ENCODE measurements at regions not wholly inside any gene's neighbourhood (a gene's known extent, or its start where the extent isn't known, plus 50 kb on each side); places are given as distances from the start of the nearest gene placed in this dataset.

GRCh38 chr11:19595499-19595839, 117.2 kb upstream of the NAV2 start:
- DNase-seq = no peak

GRCh38 chr11:19594326-19594725, 118.3 kb upstream of the NAV2 start:
- no peak for DNase-seq

- DNase-seq = no peak
Measured at GRCh38 chr11:19592842-19593241, 119.8 kb upstream of the NAV2 start.

GRCh38 chr11:19589567-19590260, 122.9 kb upstream of the NAV2 start:
- DNase-seq = no peak

- DNase-seq = no peak
Measured at GRCh38 chr11:19587979-19588378, 124.7 kb upstream of the NAV2 start.

- no peak for DNase-seq
Measured at GRCh38 chr11:19580646-19581045, 132.0 kb upstream of the NAV2 start.

- no peak for DNase-seq
Measured at GRCh38 chr11:19579957-19580356, 132.7 kb upstream of the NAV2 start.

GRCh38 chr11:19578871-19579270, 133.8 kb upstream of the NAV2 start:
- DNase-seq = no peak

- peak; percentile 57 for DNase-seq
Measured at GRCh38 chr11:19577976-19578619, 134.5 kb upstream of the NAV2 start.

GRCh38 chr11:19577391-19577975, 135.2 kb upstream of the NAV2 start:
- peak; percentile 39 for DNase-seq

GRCh38 chr11:19576903-19577302, 135.7 kb upstream of the NAV2 start:
- no peak for DNase-seq

GRCh38 chr11:19576054-19576453, 136.6 kb upstream of the NAV2 start:
- no peak for DNase-seq

- DNase-seq = no peak
Measured at GRCh38 chr11:19574916-19575315, 137.7 kb upstream of the NAV2 start.

GRCh38 chr11:19573666-19574065, 139.0 kb upstream of the NAV2 start:
- peak; percentile 32 for DNase-seq

GRCh38 chr11:19571906-19572305, 140.7 kb upstream of the NAV2 start:
- no peak for DNase-seq

- no peak for DNase-seq
Measured at GRCh38 chr11:19570889-19571288, 141.7 kb upstream of the NAV2 start.

GRCh38 chr11:19567996-19568395, 144.6 kb upstream of the NAV2 start:
- DNase-seq = no peak

GRCh38 chr11:19566583-19567379, 145.9 kb upstream of the NAV2 start:
- no peak for DNase-seq

- no peak for DNase-seq
Measured at GRCh38 chr11:19565639-19566038, 147.0 kb upstream of the NAV2 start.

- no peak for DNase-seq
Measured at GRCh38 chr11:19562156-19562555, 150.5 kb upstream of the NAV2 start.

- DNase-seq = no peak
Measured at GRCh38 chr11:19561011-19561410, 151.6 kb upstream of the NAV2 start.

GRCh38 chr11:19560156-19560555, 152.5 kb upstream of the NAV2 start:
- DNase-seq = no peak

- DNase-seq = no peak
Measured at GRCh38 chr11:19559746-19560145, 152.9 kb upstream of the NAV2 start.

All from NCI-H1092 (cell line).